H9 (cell line): ENCODE measurements at regions not wholly inside any gene's neighbourhood (a gene's known extent, or its start where the extent isn't known, plus 50 kb on each side); places are given as distances from the start of the nearest gene placed in this dataset.

Experiments
- DNase-seq: peaks from one replicate; pipeline ENCODE4 v3.0.0-alpha.2; 2017
- H2AFZ ChIP-seq: one replicate; pipeline ENCODE4 v1.6.1; 2013; ENCODE audit warnings: mild to moderate bottlenecking, low read length, control low read depth, moderate library complexity
- H2AK5ac ChIP-seq: 2 replicates; pipeline ENCODE4 v1.6.1; 2013; ENCODE audit warnings: low read length, control low read depth, mixed read lengths; ENCODE audit not compliant: insufficient read length
- H2BK120ac ChIP-seq: one replicate; pipeline ENCODE4 v1.6.1; 2013; ENCODE audit warnings: low read depth, mild to moderate bottlenecking, low read length, control low read depth, inconsistent platforms; ENCODE audit not compliant: poor library complexity, severe bottlenecking
- H2BK12ac ChIP-seq: 2 replicates; pipeline ENCODE4 v1.6.1; 2013; ENCODE audit warnings: low read length, control low read depth, mixed read lengths, low read depth; ENCODE audit not compliant: insufficient read length
- H2BK15ac ChIP-seq: 2 replicates; pipeline ENCODE4 v1.6.1; 2013; ENCODE audit warnings: low read depth, low read length, control low read depth
- H2BK20ac ChIP-seq: one replicate; pipeline ENCODE4 v1.6.1; 2013; ENCODE audit warnings: low read depth, mild to moderate bottlenecking, low read length, control low read depth, inconsistent platforms; ENCODE audit not compliant: poor library complexity, severe bottlenecking
- H2BK5ac ChIP-seq: 2 replicates; pipeline ENCODE4 v1.6.1; 2013; ENCODE audit warnings: low read length, control low read depth, mixed read lengths; ENCODE audit not compliant: insufficient read length
- H3K14ac ChIP-seq: 2 replicates; pipeline ENCODE4 v1.6.1; 2013; ENCODE audit warnings: low read length, control low read depth; ENCODE audit not compliant: insufficient read depth
- H3K18ac ChIP-seq: 2 replicates; pipeline ENCODE4 v1.6.1; 2013; ENCODE audit warnings: low read depth, mild to moderate bottlenecking, mixed read lengths, low read length, control low read depth; ENCODE audit not compliant: insufficient read length
- H3K23ac ChIP-seq: 2 replicates; pipeline ENCODE4 v1.6.1; 2013; ENCODE audit warnings: low read length, control low read depth, mixed read lengths, low read depth; ENCODE audit not compliant: insufficient read length
- H3K23me2 ChIP-seq: 2 replicates; pipeline ENCODE4 v1.6.1; 2013; ENCODE audit warnings: low read depth, mild to moderate bottlenecking, mixed read lengths, low read length, control low read depth; ENCODE audit not compliant: insufficient read length, poor library complexity, severe bottlenecking
- H3K27ac ChIP-seq: 2 replicates; pipeline ENCODE4 v1.5.1; 2013; ENCODE audit warnings: low read length, control low read depth, mixed read lengths, low read depth; ENCODE audit not compliant: insufficient read length
- H3K27me3 ChIP-seq: 2 replicates; pipeline ENCODE4 v1.6.1; 2013; ENCODE audit warnings: low read length, control low read depth, inconsistent platforms; ENCODE audit not compliant: insufficient read depth
- H3K4ac ChIP-seq: 2 replicates; pipeline ENCODE4 v1.6.1; 2013; ENCODE audit warnings: low read depth, mild to moderate bottlenecking, control low read depth, inconsistent platforms, low read length, moderate library complexity
- H3K4me1 ChIP-seq: 2 replicates; pipeline ENCODE4 v1.6.1; 2013; ENCODE audit warnings: low read length, control low read depth, inconsistent platforms; ENCODE audit not compliant: insufficient read depth
- H3K4me2 ChIP-seq: 2 replicates; pipeline ENCODE4 v1.6.1; 2013; ENCODE audit warnings: low read length, control low read depth, mixed read lengths; ENCODE audit not compliant: insufficient read length, insufficient read depth
- H3K56ac ChIP-seq: 2 replicates; pipeline ENCODE4 v1.6.1; 2013; ENCODE audit warnings: low read depth, mild to moderate bottlenecking, mixed read lengths, low read length, control low read depth; ENCODE audit not compliant: insufficient read length
- H3K79me1 ChIP-seq: 2 replicates; pipeline ENCODE4 v1.6.1; 2013; ENCODE audit warnings: low read depth, mild to moderate bottlenecking, moderate library complexity, low read length, control low read depth, inconsistent platforms; ENCODE audit not compliant: insufficient read depth, poor library complexity, severe bottlenecking
- H3K79me2 ChIP-seq: 2 replicates; pipeline ENCODE4 v1.6.1; 2013; ENCODE audit warnings: low read length, control low read depth, inconsistent platforms; ENCODE audit not compliant: insufficient read depth
- H3K9ac ChIP-seq: 2 replicates; pipeline ENCODE4 v1.6.1; 2013; ENCODE audit warnings: low read length, control low read depth, mixed read lengths; ENCODE audit not compliant: insufficient read length; ENCODE audit errors: extremely low read depth
- H3K9me3 ChIP-seq: one replicate; pipeline ENCODE4 v1.6.1; 2013; ENCODE audit warnings: low read depth, low read length, inconsistent platforms; ENCODE audit not compliant: control insufficient read depth
- H3T11ph ChIP-seq: one replicate; pipeline ENCODE4 v1.6.1; 2013; ENCODE audit warnings: mild to moderate bottlenecking, low read length, control low read depth, inconsistent platforms
- H4K20me1 ChIP-seq: one replicate; pipeline ENCODE4 v1.6.1; 2013; ENCODE audit not compliant: control insufficient read depth, insufficient read length, insufficient read depth
- H4K5ac ChIP-seq: 2 replicates; pipeline ENCODE4 v1.6.1; 2013; ENCODE audit warnings: low read depth, mild to moderate bottlenecking, mixed read lengths, low read length, control low read depth; ENCODE audit not compliant: insufficient read length
- H4K8ac ChIP-seq: replicated peaks from 2 replicates; pipeline ENCODE4 v1.6.1; 2013; ENCODE audit warnings: low read length, control low read depth, mixed read lengths, low read depth; ENCODE audit not compliant: insufficient read length
- H4K91ac ChIP-seq: 2 replicates; pipeline ENCODE4 v1.6.1; 2013; ENCODE audit warnings: low read depth, mild to moderate bottlenecking, moderate library complexity, mixed read lengths, low read length, control low read depth; ENCODE audit not compliant: insufficient read length
- H3K27ac Mint-ChIP-seq, 3 experiments: 2 replicates in 2 of 3; 3 replicates in 1 of 3; pipeline ENCODE4 v1.8.0; 2020 to 2021; ENCODE audit warnings: mixed read lengths in 3 of 3, mild to moderate bottlenecking in 1 of 3, moderate library complexity in 1 of 3
- H3K27me3 Mint-ChIP-seq: 2 replicates; pipeline ENCODE4 v1.8.0; 2021; ENCODE audit warnings: low read depth, mild to moderate bottlenecking, moderate library complexity, mixed read lengths
- H3K36me3 Mint-ChIP-seq, 3 experiments: 2 replicates in 2 of 3; 3 replicates in 1 of 3; pipeline ENCODE4 v1.8.0; 2020 to 2021; ENCODE audit warnings: low read depth in 3 of 3, mixed read lengths in 3 of 3; ENCODE audit not compliant: insufficient read depth in 1 of 3
- H3K4me1 Mint-ChIP-seq, 2 experiments: 2 replicates each; pipeline ENCODE4 v1.8.0; 2020; ENCODE audit warnings: mixed read lengths in 2 of 2
- H3K4me3 Mint-ChIP-seq, 2 experiments: 2 replicates in 1 of 2; 3 replicates in 1 of 2; pipeline ENCODE4 v1.8.0; 2020 to 2021; ENCODE audit warnings: mild to moderate bottlenecking in 2 of 2, mixed read lengths in 2 of 2, moderate library complexity in 1 of 2
- H3K9me3 Mint-ChIP-seq, 2 experiments: 2 replicates in 1 of 2; 3 replicates in 1 of 2; pipeline ENCODE4 v1.8.0; 2020; ENCODE audit warnings: mild to moderate bottlenecking in 2 of 2, mixed read lengths in 2 of 2, moderate library complexity in 1 of 2
- WGBS: extraction: QIAGEN DNeasy Blood & Tissue Kit; methylation state at CpG from one replicate; pipeline ENCODE4 v1.1.7; 2013; ENCODE audit warnings: missing lambda C conversion rate, low lambda C conversion rate, mixed read lengths; ENCODE audit not compliant: insufficient read length; ENCODE audit errors: extremely low coverage; 5-methylcytosine and 5-hydroxymethylcytosine counted together
- TF ChIP-seq, protein P1 (sequence below): fragments of 200-600 bp; sonication (generic); conservative IDR thresholded peaks from 3 replicates; pipeline ENCODE4 v1.8.0; 2021; ENCODE audit warnings: antibody characterized with exemption, mild to moderate bottlenecking

DNA sequence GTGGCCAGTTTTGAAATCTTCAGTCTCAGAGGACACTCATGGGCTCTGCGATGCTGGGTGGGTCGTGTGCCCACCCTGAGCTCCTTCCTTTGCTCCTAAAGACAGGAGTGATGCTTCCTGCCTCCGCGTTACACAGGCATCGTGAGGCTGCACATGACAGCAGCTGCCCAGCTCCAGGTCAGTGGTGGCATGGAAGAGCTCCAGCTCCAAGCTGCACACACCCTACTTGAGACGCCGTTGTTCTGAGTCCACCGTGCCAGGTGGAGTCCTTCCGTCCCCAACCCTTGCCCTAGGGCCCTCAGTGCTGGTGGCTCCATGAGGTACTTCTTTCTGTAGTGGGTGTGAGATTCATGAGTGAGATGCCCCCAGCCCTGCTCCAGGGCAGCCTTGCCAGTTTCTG is 794.1 kb downstream of the BRD1 start:
- WGBS = no CpG with 5 or more reads among the region's 9 CpGs
- H2AK5ac ChIP-seq = no peak overlapping the region
- Mint-ChIP-seq H3K4me3 (no peak overlapping the region), H3K27ac (peak overlapping the region in 1 of 3 experiments; percentile 65; a peak in 1 of 7 replicates), H3K9me3 (peaks cover 4 to 9% of the 10 kb centered on the region in 2 experiments; a peak in 4 of 5 replicates), H3K27me3 (peaks cover 20% of the 10 kb centered on the region), H3K4me1 (peaks cover 7 to 10% of the 10 kb centered on the region in 2 experiments; a peak in 3 of 4 replicates), H3K36me3 (peaks cover 0 to 6% (median 2%) of the 10 kb centered on the region in 3 experiments; a peak in 2 of 7 replicates)
- no peak overlapping the region for H3K23ac ChIP-seq
- H4K91ac ChIP-seq = no peak overlapping the region
- TF ChIP-seq, protein P1, sequence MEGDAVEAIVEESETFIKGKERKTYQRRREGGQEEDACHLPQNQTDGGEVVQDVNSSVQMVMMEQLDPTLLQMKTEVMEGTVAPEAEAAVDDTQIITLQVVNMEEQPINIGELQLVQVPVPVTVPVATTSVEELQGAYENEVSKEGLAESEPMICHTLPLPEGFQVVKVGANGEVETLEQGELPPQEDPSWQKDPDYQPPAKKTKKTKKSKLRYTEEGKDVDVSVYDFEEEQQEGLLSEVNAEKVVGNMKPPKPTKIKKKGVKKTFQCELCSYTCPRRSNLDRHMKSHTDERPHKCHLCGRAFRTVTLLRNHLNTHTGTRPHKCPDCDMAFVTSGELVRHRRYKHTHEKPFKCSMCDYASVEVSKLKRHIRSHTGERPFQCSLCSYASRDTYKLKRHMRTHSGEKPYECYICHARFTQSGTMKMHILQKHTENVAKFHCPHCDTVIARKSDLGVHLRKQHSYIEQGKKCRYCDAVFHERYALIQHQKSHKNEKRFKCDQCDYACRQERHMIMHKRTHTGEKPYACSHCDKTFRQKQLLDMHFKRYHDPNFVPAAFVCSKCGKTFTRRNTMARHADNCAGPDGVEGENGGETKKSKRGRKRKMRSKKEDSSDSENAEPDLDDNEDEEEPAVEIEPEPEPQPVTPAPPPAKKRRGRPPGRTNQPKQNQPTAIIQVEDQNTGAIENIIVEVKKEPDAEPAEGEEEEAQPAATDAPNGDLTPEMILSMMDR = no peak
- no peak overlapping the region for H3K4me2 ChIP-seq
- H4K8ac ChIP-seq = no peak overlapping the region
- no peak overlapping the region for H2AFZ ChIP-seq
- H3K23me2 ChIP-seq = no peaks in the 10 kb centered on the region
- no peak overlapping the region for H4K5ac ChIP-seq
- H3K9me3 ChIP-seq = no peaks in the 10 kb centered on the region
- no peak overlapping the region for H2BK20ac ChIP-seq
- no peak overlapping the region for H3T11ph ChIP-seq
- H3K14ac ChIP-seq = peak overlapping the region; percentile 29; the same call in 1 of the 2 replicates
- H3K56ac ChIP-seq = no peak overlapping the region
- no peaks in the 10 kb centered on the region for H4K20me1 ChIP-seq
- no peaks in the 10 kb centered on the region for H3K27me3 ChIP-seq
- DNase-seq = no peak
- no peak overlapping the region for H2BK5ac ChIP-seq
- no peaks in the 10 kb centered on the region for H3K4me1 ChIP-seq
- H3K79me1 ChIP-seq = no peaks in the 10 kb centered on the region
- H2BK15ac ChIP-seq = no peak overlapping the region
- no peak overlapping the region for H2BK12ac ChIP-seq
- H3K79me2 ChIP-seq = no peaks in the 10 kb centered on the region
- H3K4ac ChIP-seq = no peak overlapping the region
- H3K9ac ChIP-seq = no peak overlapping the region
- no peak overlapping the region for H3K18ac ChIP-seq
- H2BK120ac ChIP-seq = no peak overlapping the region
- H3K27ac ChIP-seq = no peak overlapping the region
